ENCODE measurements at regions not wholly inside any gene's neighbourhood (a gene's known extent, or its start where the extent isn't known, plus 50 kb on each side); places are given as distances from the start of the nearest gene placed in this dataset.

- H3K4me3 Mint-ChIP-seq (ENCODE audit: unreplicated experiment) = no peak overlapping the region
- no peak for TF ChIP-seq CTCF (IDR thresholded peaks at IDR 0.05)
- no peak overlapping the region for H3K27ac Mint-ChIP-seq (ENCODE audit: unreplicated experiment)
- H3K4me1 Mint-ChIP-seq (ENCODE audit: low read depth) = no peaks in the 10 kb centered on the region
- no peak for DNase-seq (ENCODE audit: low spot score)
- H3K9me3 Mint-ChIP-seq (ENCODE audit: low read depth) = peaks cover 16% of the 10 kb centered on the region
- H3K36me3 Mint-ChIP-seq (ENCODE audit: low read depth) = no peaks in the 10 kb centered on the region
- H3K27me3 Mint-ChIP-seq (ENCODE audit: low read depth) = no peaks in the 10 kb centered on the region
Observed at GRCh38 chr6:67199425-67199824, 1435.7 kb upstream of the ADGRB3 start.

GRCh38 chr6:67190733-67191132 is 1444.3 kb upstream of the ADGRB3 start:
- Mint-ChIP-seq H3K9me3 (ENCODE audit: low read depth) (peaks cover 11% of the 10 kb centered on the region), H3K27ac (ENCODE audit: unreplicated experiment) (no peak overlapping the region), H3K36me3 (ENCODE audit: low read depth) (no peaks in the 10 kb centered on the region), H3K4me3 (ENCODE audit: unreplicated experiment) (no peak overlapping the region), H3K27me3 (ENCODE audit: low read depth) (no peaks in the 10 kb centered on the region), H3K4me1 (ENCODE audit: low read depth) (no peaks in the 10 kb centered on the region)
- no peak for DNase-seq (ENCODE audit: low spot score)
- no peak for TF ChIP-seq CTCF (IDR thresholded peaks at IDR 0.05)

GRCh38 chr6:67184405-67184804 is 1450.7 kb upstream of the ADGRB3 start:
- peaks cover 2% of the 10 kb centered on the region for H3K27me3 Mint-ChIP-seq (ENCODE audit: low read depth)
- H3K36me3 Mint-ChIP-seq (ENCODE audit: low read depth) = no peaks in the 10 kb centered on the region
- TF ChIP-seq CTCF (IDR thresholded peaks at IDR 0.05) = no peak
- DNase-seq (ENCODE audit: low spot score) = no peak
- H3K27ac Mint-ChIP-seq (ENCODE audit: unreplicated experiment) = no peak overlapping the region
- no peaks in the 10 kb centered on the region for H3K4me1 Mint-ChIP-seq (ENCODE audit: low read depth)
- H3K9me3 Mint-ChIP-seq (ENCODE audit: low read depth) = no peaks in the 10 kb centered on the region
- H3K4me3 Mint-ChIP-seq (ENCODE audit: unreplicated experiment) = no peak overlapping the region

- TF ChIP-seq CTCF (IDR thresholded peaks at IDR 0.05) = no peak
- no peaks in the 10 kb centered on the region for H3K4me1 Mint-ChIP-seq (ENCODE audit: low read depth)
- H3K27ac Mint-ChIP-seq (ENCODE audit: unreplicated experiment) = no peak overlapping the region
- no peak overlapping the region for H3K4me3 Mint-ChIP-seq (ENCODE audit: unreplicated experiment)
- no peak for DNase-seq (ENCODE audit: low spot score)
- no peaks in the 10 kb centered on the region for H3K9me3 Mint-ChIP-seq (ENCODE audit: low read depth)
- no peaks in the 10 kb centered on the region for H3K36me3 Mint-ChIP-seq (ENCODE audit: low read depth)
- H3K27me3 Mint-ChIP-seq (ENCODE audit: low read depth) = no peaks in the 10 kb centered on the region
Observed at GRCh38 chr6:67175101-67175500, 1460.0 kb upstream of the ADGRB3 start.

- Mint-ChIP-seq H3K9me3 (ENCODE audit: low read depth) (peaks cover 15% of the 10 kb centered on the region), H3K27ac (ENCODE audit: unreplicated experiment) (no peak overlapping the region), H3K4me3 (ENCODE audit: unreplicated experiment) (no peak overlapping the region), H3K27me3 (ENCODE audit: low read depth) (peaks cover 2% of the 10 kb centered on the region), H3K36me3 (ENCODE audit: low read depth) (no peaks in the 10 kb centered on the region), H3K4me1 (ENCODE audit: low read depth) (no peaks in the 10 kb centered on the region)
- DNase-seq (ENCODE audit: low spot score) = no peak
- no peak for TF ChIP-seq CTCF (IDR thresholded peaks at IDR 0.05)
Observed at GRCh38 chr6:67165606-67166005, 1458.6 kb upstream of the EYS start.
